ENCODE measurements at regions not wholly inside any gene's neighbourhood (a gene's known extent, or its start where the extent isn't known, plus 50 kb on each side); places are given as distances from the start of the nearest gene placed in this dataset.

- TF ChIP-seq POLR2A (IDR thresholded peaks at IDR 0.05; ENCODE audit: low read length) (no peak), GATA1 (IDR thresholded peaks at IDR 0.05; ENCODE audit: low read depth, low read length) (no peak)
These were observed 356.3 kb downstream of the EMP1 start for GRCh38 chr12:13552830-13553229.

Measured in erythroblast (primary cell).